ENCODE measurements at regions not wholly inside any gene's neighbourhood (a gene's known extent, or its start where the extent isn't known, plus 50 kb on each side); places are given as distances from the start of the nearest gene placed in this dataset.

DNA sequence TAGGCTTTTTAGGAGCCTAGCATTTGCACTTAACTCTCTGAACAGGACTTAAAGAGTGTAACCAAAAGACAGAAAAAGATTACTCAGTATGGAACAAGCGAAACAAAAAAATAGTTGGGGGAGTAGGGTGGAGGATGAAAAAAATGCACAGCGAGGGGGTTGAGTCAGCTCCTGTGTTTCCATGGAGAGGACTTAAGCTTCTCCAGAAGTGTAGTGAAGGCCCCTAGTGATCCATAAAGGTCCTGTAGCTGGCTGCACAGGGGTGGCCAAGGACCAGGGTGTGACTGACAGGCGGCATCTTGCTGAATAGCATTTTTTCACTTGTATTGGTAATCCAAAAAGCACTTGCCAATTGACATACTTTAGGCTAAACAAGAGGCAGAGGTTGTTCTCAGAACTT, 533.9 kb downstream of the RFPL4B start:
- Histone ChIP-seq H3K4me3 (ENCODE audit: low read depth, low read length, poor library complexity, severe bottlenecking) (no peak overlapping the region), H3K27me3 (ENCODE audit: insufficient read depth, low read length) (no peaks in the 10 kb centered on the region), H3F3A (ENCODE audit: insufficient read depth, low read length) (no peaks in the 10 kb centered on the region), H3K79me2 (ENCODE audit: insufficient read depth, low read length) (no peaks in the 10 kb centered on the region), H3K9me3 (ENCODE audit: low read length) (no peaks in the 10 kb centered on the region), H4K20me1 (ENCODE audit: insufficient read depth, low read length) (no peaks in the 10 kb centered on the region), H3K4me2 (ENCODE audit: low read length) (no peak overlapping the region), H3K9me2 (ENCODE audit: low read depth, low read length) (no peaks in the 10 kb centered on the region), H3K36me3 (ENCODE audit: insufficient read depth, low read length) (no peaks in the 10 kb centered on the region), H3K4me1 (ENCODE audit: insufficient read depth, low read length, severe bottlenecking) (peaks cover 8% of the 10 kb centered on the region), H3K27ac (ENCODE audit: low read depth, low read length, poor library complexity, severe bottlenecking) (no peak overlapping the region), H2AFZ (ENCODE audit: low read length) (no peak overlapping the region), H3K9ac (ENCODE audit: low read length) (no peak overlapping the region)
- TF ChIP-seq EZH2 (IDR thresholded peaks at IDR 0.05; ENCODE audit: borderline replicate concordance, low read length) (no peak), CTCF (IDR thresholded peaks at IDR 0.05; ENCODE audit: low read length) (no peak)

- no peaks in the 10 kb centered on the region for H3K9me3 ChIP-seq (ENCODE audit: low read length)
- no peaks in the 10 kb centered on the region for H3K36me3 ChIP-seq (ENCODE audit: insufficient read depth, low read length)
- H3K9ac ChIP-seq (ENCODE audit: low read length) = no peak overlapping the region
- peaks cover 8% of the 10 kb centered on the region for H3K4me1 ChIP-seq (ENCODE audit: insufficient read depth, low read length, severe bottlenecking)
- H3K79me2 ChIP-seq (ENCODE audit: insufficient read depth, low read length) = no peaks in the 10 kb centered on the region
- H3F3A ChIP-seq (ENCODE audit: insufficient read depth, low read length) = no peaks in the 10 kb centered on the region
- TF ChIP-seq EZH2 (IDR thresholded peaks at IDR 0.05; ENCODE audit: borderline replicate concordance, low read length) = no peak
- no peak for TF ChIP-seq CTCF (IDR thresholded peaks at IDR 0.05; ENCODE audit: low read length)
- H4K20me1 ChIP-seq (ENCODE audit: insufficient read depth, low read length) = no peaks in the 10 kb centered on the region
- H3K27ac ChIP-seq (ENCODE audit: low read depth, low read length, poor library complexity, severe bottlenecking) = no peak overlapping the region
- H3K4me3 ChIP-seq (ENCODE audit: low read depth, low read length, poor library complexity, severe bottlenecking) = no peak overlapping the region
- H3K9me2 ChIP-seq (ENCODE audit: low read depth, low read length) = no peaks in the 10 kb centered on the region
- no peak overlapping the region for H3K4me2 ChIP-seq (ENCODE audit: low read length)
- no peak overlapping the region for H2AFZ ChIP-seq (ENCODE audit: low read length)
- no peaks in the 10 kb centered on the region for H3K27me3 ChIP-seq (ENCODE audit: insufficient read depth, low read length)
These were observed 535.0 kb downstream of the RFPL4B start for GRCh38 chr6:112881828-112882780.

- Histone ChIP-seq H3K4me3 (ENCODE audit: low read depth, low read length, poor library complexity, severe bottlenecking) (no peak overlapping the region), H3F3A (ENCODE audit: insufficient read depth, low read length) (no peaks in the 10 kb centered on the region), H3K36me3 (ENCODE audit: insufficient read depth, low read length) (no peaks in the 10 kb centered on the region), H3K9me2 (ENCODE audit: low read depth, low read length) (no peaks in the 10 kb centered on the region), H3K79me2 (ENCODE audit: insufficient read depth, low read length) (no peaks in the 10 kb centered on the region), H3K9me3 (ENCODE audit: low read length) (no peaks in the 10 kb centered on the region), H3K27ac (ENCODE audit: low read depth, low read length, poor library complexity, severe bottlenecking) (no peak overlapping the region), H3K4me1 (ENCODE audit: insufficient read depth, low read length, severe bottlenecking) (peaks cover 8% of the 10 kb centered on the region), H2AFZ (ENCODE audit: low read length) (no peak overlapping the region), H3K27me3 (ENCODE audit: insufficient read depth, low read length) (no peaks in the 10 kb centered on the region), H3K4me2 (ENCODE audit: low read length) (no peak overlapping the region), H3K9ac (ENCODE audit: low read length) (no peak overlapping the region), H4K20me1 (ENCODE audit: insufficient read depth, low read length) (no peaks in the 10 kb centered on the region)
- TF ChIP-seq CTCF (IDR thresholded peaks at IDR 0.05; ENCODE audit: low read length) = no peak
These were observed 536.0 kb downstream of the RFPL4B start for GRCh38 chr6:112883095-112883494.
